Activated naive CD8-positive, alpha-beta T cell treated with anti-CD3 and anti-CD28 coated beads, Interleukin-2, amount 10 ng/mL, durations not matched to agents 7 days and 5 days (primary cell): ENCODE measurements at regions not wholly inside any gene's neighbourhood (a gene's known extent, or its start where the extent isn't known, plus 50 kb on each side); places are given as distances from the start of the nearest gene placed in this dataset.
"Not testable (repeated sequence)": the region's sequence is repeated elsewhere in the genome, so short reads cannot be mapped to it uniquely, and the experiment has no call there.

Experiments
- ATAC-seq: fragments of 150-1000 bp; cut with Tn5 transposase; one replicate; pipeline ENCODE4 v1.10.0; 2021; ENCODE audit warnings: low read depth, moderate library complexity
- POLR2A ChIA-PET: fragments of 350-600 bp; sonication (Branson Sonifier 250); formaldehyde crosslinking; loops from one replicate; lab custom pipeline; 2021; ENCODE audit warnings: antibody characterized with exemption; lab: Charles Lee
- DNase-seq: peaks from one replicate; pipeline ENCODE4 v3.0.0; 2021
- H3K27ac Mint-ChIP-seq: one replicate; pipeline ENCODE4 v1.8.0; 2022; ENCODE audit warnings: mild to moderate bottlenecking, mixed read lengths
- H3K27me3 Mint-ChIP-seq: one replicate; pipeline ENCODE4 v1.8.0; 2022; ENCODE audit warnings: mild to moderate bottlenecking, moderate library complexity, mixed read lengths
- H3K36me3 Mint-ChIP-seq: one replicate; pipeline ENCODE4 v1.8.0; 2021; ENCODE audit warnings: mild to moderate bottlenecking, mixed read lengths
- H3K4me1 Mint-ChIP-seq: one replicate; pipeline ENCODE4 v1.8.0; 2021; ENCODE audit warnings: mixed read lengths
- H3K4me3 Mint-ChIP-seq: one replicate; pipeline ENCODE4 v1.8.0; 2022; ENCODE audit warnings: mild to moderate bottlenecking, moderate library complexity, mixed read lengths
- H3K9me3 Mint-ChIP-seq: one replicate; pipeline ENCODE4 v1.8.0; 2021; ENCODE audit warnings: mixed read lengths

GRCh38 chr2:78718473-78718872 lies 307.0 kb upstream of the REG3G start:
- H3K36me3 Mint-ChIP-seq, result no peaks in the 10 kb centered on the region
- ATAC-seq, result no peak
- H3K27me3 Mint-ChIP-seq, result no peaks in the 10 kb centered on the region
- H3K4me1 Mint-ChIP-seq, result no peaks in the 10 kb centered on the region
- H3K9me3 Mint-ChIP-seq, result no peaks in the 10 kb centered on the region
- no peak for DNase-seq
- H3K4me3 Mint-ChIP-seq, result no peak overlapping the region
- no peak overlapping the region for H3K27ac Mint-ChIP-seq
- POLR2A ChIA-PET, result no interaction called here

GRCh38 chr2:78721355-78722033 lies 304.0 kb upstream of the REG3G start:
- DNase-seq (no peak), ATAC-seq (no peak)
- H3K36me3 Mint-ChIP-seq, result no peaks in the 10 kb centered on the region
- peaks cover 2% of the 10 kb centered on the region for H3K9me3 Mint-ChIP-seq
- H3K4me3 Mint-ChIP-seq, result no peak overlapping the region
- no peak overlapping the region for H3K27ac Mint-ChIP-seq
- POLR2A ChIA-PET, result no interaction called here
- no peaks in the 10 kb centered on the region for H3K4me1 Mint-ChIP-seq
- H3K27me3 Mint-ChIP-seq, result no peaks in the 10 kb centered on the region

- ATAC-seq, result no peak
- no peaks in the 10 kb centered on the region for H3K4me1 Mint-ChIP-seq
- H3K9me3 Mint-ChIP-seq, result peaks cover 10% of the 10 kb centered on the region
- H3K36me3 Mint-ChIP-seq, result no peaks in the 10 kb centered on the region
- H3K4me3 Mint-ChIP-seq, result no peak overlapping the region
- no peak for DNase-seq
- H3K27me3 Mint-ChIP-seq, result no peaks in the 10 kb centered on the region
- POLR2A ChIA-PET, result no interaction called here
- H3K27ac Mint-ChIP-seq, result no peak overlapping the region
Measured at GRCh38 chr2:78734221-78734620, 291.3 kb upstream of the REG3G start.

- DNase-seq, result no peak
- Mint-ChIP-seq H3K27me3 (no peaks in the 10 kb centered on the region), H3K4me3 (no peak overlapping the region), H3K9me3 (peaks cover 11% of the 10 kb centered on the region), H3K27ac (no peak overlapping the region), H3K4me1 (no peaks in the 10 kb centered on the region), H3K36me3 (no peaks in the 10 kb centered on the region)
- POLR2A ChIA-PET, result no interaction called here
- no peak for ATAC-seq
Measured at GRCh38 chr2:78739282-78739681, 286.2 kb upstream of the REG3G start.

- H3K4me1 Mint-ChIP-seq, result no peaks in the 10 kb centered on the region
Measured at GRCh38 chr2:78749638-78750037, 275.9 kb upstream of the REG3G start.

GRCh38 chr2:78750219-78750618 lies 275.3 kb upstream of the REG3G start:
- DNase-seq (no peak), ATAC-seq (no peak)
- Mint-ChIP-seq H3K9me3 (no peaks in the 10 kb centered on the region), H3K27ac (no peak overlapping the region), H3K36me3 (no peaks in the 10 kb centered on the region), H3K4me3 (no peak overlapping the region), H3K4me1 (no peaks in the 10 kb centered on the region), H3K27me3 (no peaks in the 10 kb centered on the region)
- POLR2A ChIA-PET, result no interaction called here

More at GRCh38 chr2:78749638-78750037, 275.9 kb upstream of the REG3G start:
- no peak for ATAC-seq
- POLR2A ChIA-PET, result no interaction called here
- DNase-seq, result no peak
- no peaks in the 10 kb centered on the region for H3K9me3 Mint-ChIP-seq
- H3K36me3 Mint-ChIP-seq, result no peaks in the 10 kb centered on the region
- H3K4me3 Mint-ChIP-seq, result no peak overlapping the region
- H3K27ac Mint-ChIP-seq, result no peak overlapping the region
- no peaks in the 10 kb centered on the region for H3K27me3 Mint-ChIP-seq

GRCh38 chr2:78754930-78755329 lies 270.6 kb upstream of the REG3G start:
- DNase-seq (no peak), ATAC-seq (no peak)
- Mint-ChIP-seq H3K27ac (no peak overlapping the region), H3K36me3 (no peaks in the 10 kb centered on the region), H3K9me3 (peaks cover 8% of the 10 kb centered on the region), H3K27me3 (no peaks in the 10 kb centered on the region), H3K4me3 (no peak overlapping the region), H3K4me1 (no peaks in the 10 kb centered on the region)
- POLR2A ChIA-PET, result no interaction called here

GRCh38 chr2:78757191-78757590 lies 268.3 kb upstream of the REG3G start:
- Mint-ChIP-seq H3K4me3 (no peak overlapping the region), H3K27ac (no peak overlapping the region), H3K4me1 (no peaks in the 10 kb centered on the region), H3K36me3 (no peaks in the 10 kb centered on the region), H3K27me3 (no peaks in the 10 kb centered on the region), H3K9me3 (peaks cover 27% of the 10 kb centered on the region)
- ATAC-seq (no peak), DNase-seq (no peak)
- POLR2A ChIA-PET, result no interaction called here

- H3K4me3 Mint-ChIP-seq, result no peak overlapping the region
- POLR2A ChIA-PET, result no interaction called here
- no peaks in the 10 kb centered on the region for H3K4me1 Mint-ChIP-seq
- ATAC-seq, result no peak
- no peak for DNase-seq
- H3K36me3 Mint-ChIP-seq, result no peaks in the 10 kb centered on the region
- H3K27me3 Mint-ChIP-seq, result no peaks in the 10 kb centered on the region
- no peak overlapping the region for H3K27ac Mint-ChIP-seq
- H3K9me3 Mint-ChIP-seq, result peaks cover 30% of the 10 kb centered on the region
Measured at GRCh38 chr2:78757640-78758039, 267.9 kb upstream of the REG3G start.

GRCh38 chr2:78758765-78759164 lies 266.7 kb upstream of the REG3G start:
- ATAC-seq, H3K4me3 Mint-ChIP-seq, DNase-seq, H3K4me1 Mint-ChIP-seq, H3K27ac Mint-ChIP-seq, H3K27me3 Mint-ChIP-seq, POLR2A ChIA-PET, H3K36me3 Mint-ChIP-seq: not testable (repeated sequence)
- peaks cover 37% of the 10 kb centered on the region for H3K9me3 Mint-ChIP-seq

- POLR2A ChIA-PET, result no interaction called here
- H3K36me3 Mint-ChIP-seq, result no peaks in the 10 kb centered on the region
- no peak overlapping the region for H3K4me3 Mint-ChIP-seq
- H3K27ac Mint-ChIP-seq, result no peak overlapping the region
- H3K4me1 Mint-ChIP-seq, result no peaks in the 10 kb centered on the region
- DNase-seq (no peak), ATAC-seq (no peak)
- H3K9me3 Mint-ChIP-seq, result peaks cover 23% of the 10 kb centered on the region
- no peaks in the 10 kb centered on the region for H3K27me3 Mint-ChIP-seq
Measured at GRCh38 chr2:78766459-78766858, 259.0 kb upstream of the REG3G start.

GRCh38 chr2:78768016-78768415 lies 257.5 kb upstream of the REG3G start:
- no peak for DNase-seq
- Mint-ChIP-seq H3K4me3 (no peak overlapping the region), H3K27me3 (no peaks in the 10 kb centered on the region), H3K9me3 (peaks cover 14% of the 10 kb centered on the region), H3K27ac (no peak overlapping the region), H3K4me1 (no peaks in the 10 kb centered on the region), H3K36me3 (no peaks in the 10 kb centered on the region)
- POLR2A ChIA-PET, result no interaction called here
- no peak for ATAC-seq

- no peaks in the 10 kb centered on the region for H3K36me3 Mint-ChIP-seq
- H3K27ac Mint-ChIP-seq, result no peak overlapping the region
- no peak for DNase-seq
- no peaks in the 10 kb centered on the region for H3K4me1 Mint-ChIP-seq
- H3K4me3 Mint-ChIP-seq, result no peak overlapping the region
- no peaks in the 10 kb centered on the region for H3K27me3 Mint-ChIP-seq
- peaks cover 13% of the 10 kb centered on the region for H3K9me3 Mint-ChIP-seq
- POLR2A ChIA-PET, result no interaction called here
- ATAC-seq, result no peak
Measured at GRCh38 chr2:78775291-78775690, 250.2 kb upstream of the REG3G start.

- no peak for ATAC-seq
- no peak overlapping the region for H3K4me3 Mint-ChIP-seq
- no peaks in the 10 kb centered on the region for H3K36me3 Mint-ChIP-seq
- POLR2A ChIA-PET, result no interaction called here
- H3K27me3 Mint-ChIP-seq, result no peaks in the 10 kb centered on the region
- H3K27ac Mint-ChIP-seq, result no peak overlapping the region
- no peaks in the 10 kb centered on the region for H3K4me1 Mint-ChIP-seq
- peaks cover 12% of the 10 kb centered on the region for H3K9me3 Mint-ChIP-seq
- DNase-seq, result no peak
Measured at GRCh38 chr2:78778756-78779510, 246.6 kb upstream of the REG3G start.
